H9 (cell line): ENCODE measurements at regions not wholly inside any gene's neighbourhood (a gene's known extent, or its start where the extent isn't known, plus 50 kb on each side); places are given as distances from the start of the nearest gene placed in this dataset.

Source experiments
- DNase-seq: peaks from one replicate; pipeline ENCODE4 v3.0.0-alpha.2; 2017
- H2AFZ ChIP-seq: one replicate; pipeline ENCODE4 v1.6.1; 2013; ENCODE audit warnings: mild to moderate bottlenecking, low read length, control low read depth, moderate library complexity
- H2AK5ac ChIP-seq: 2 replicates; pipeline ENCODE4 v1.6.1; 2013; ENCODE audit warnings: low read length, control low read depth, mixed read lengths; ENCODE audit not compliant: insufficient read length
- H2BK120ac ChIP-seq: one replicate; pipeline ENCODE4 v1.6.1; 2013; ENCODE audit warnings: low read depth, mild to moderate bottlenecking, low read length, control low read depth, inconsistent platforms; ENCODE audit not compliant: poor library complexity, severe bottlenecking
- H2BK12ac ChIP-seq: 2 replicates; pipeline ENCODE4 v1.6.1; 2013; ENCODE audit warnings: low read length, control low read depth, mixed read lengths, low read depth; ENCODE audit not compliant: insufficient read length
- H2BK15ac ChIP-seq: 2 replicates; pipeline ENCODE4 v1.6.1; 2013; ENCODE audit warnings: low read depth, low read length, control low read depth
- H2BK20ac ChIP-seq: one replicate; pipeline ENCODE4 v1.6.1; 2013; ENCODE audit warnings: low read depth, mild to moderate bottlenecking, low read length, control low read depth, inconsistent platforms; ENCODE audit not compliant: poor library complexity, severe bottlenecking
- H2BK5ac ChIP-seq: 2 replicates; pipeline ENCODE4 v1.6.1; 2013; ENCODE audit warnings: low read length, control low read depth, mixed read lengths; ENCODE audit not compliant: insufficient read length
- H3K14ac ChIP-seq: 2 replicates; pipeline ENCODE4 v1.6.1; 2013; ENCODE audit warnings: low read length, control low read depth; ENCODE audit not compliant: insufficient read depth
- H3K18ac ChIP-seq: 2 replicates; pipeline ENCODE4 v1.6.1; 2013; ENCODE audit warnings: low read depth, mild to moderate bottlenecking, mixed read lengths, low read length, control low read depth; ENCODE audit not compliant: insufficient read length
- H3K23ac ChIP-seq: 2 replicates; pipeline ENCODE4 v1.6.1; 2013; ENCODE audit warnings: low read length, control low read depth, mixed read lengths, low read depth; ENCODE audit not compliant: insufficient read length
- H3K23me2 ChIP-seq: 2 replicates; pipeline ENCODE4 v1.6.1; 2013; ENCODE audit warnings: low read depth, mild to moderate bottlenecking, mixed read lengths, low read length, control low read depth; ENCODE audit not compliant: insufficient read length, poor library complexity, severe bottlenecking
- H3K27ac ChIP-seq: 2 replicates; pipeline ENCODE4 v1.5.1; 2013; ENCODE audit warnings: low read length, control low read depth, mixed read lengths, low read depth; ENCODE audit not compliant: insufficient read length
- H3K27me3 ChIP-seq: 2 replicates; pipeline ENCODE4 v1.6.1; 2013; ENCODE audit warnings: low read length, control low read depth, inconsistent platforms; ENCODE audit not compliant: insufficient read depth
- H3K4ac ChIP-seq: 2 replicates; pipeline ENCODE4 v1.6.1; 2013; ENCODE audit warnings: low read depth, mild to moderate bottlenecking, control low read depth, inconsistent platforms, low read length, moderate library complexity
- H3K4me1 ChIP-seq: 2 replicates; pipeline ENCODE4 v1.6.1; 2013; ENCODE audit warnings: low read length, control low read depth, inconsistent platforms; ENCODE audit not compliant: insufficient read depth
- H3K4me2 ChIP-seq: 2 replicates; pipeline ENCODE4 v1.6.1; 2013; ENCODE audit warnings: low read length, control low read depth, mixed read lengths; ENCODE audit not compliant: insufficient read length, insufficient read depth
- H3K56ac ChIP-seq: 2 replicates; pipeline ENCODE4 v1.6.1; 2013; ENCODE audit warnings: low read depth, mild to moderate bottlenecking, mixed read lengths, low read length, control low read depth; ENCODE audit not compliant: insufficient read length
- H3K79me1 ChIP-seq: 2 replicates; pipeline ENCODE4 v1.6.1; 2013; ENCODE audit warnings: low read depth, mild to moderate bottlenecking, moderate library complexity, low read length, control low read depth, inconsistent platforms; ENCODE audit not compliant: insufficient read depth, poor library complexity, severe bottlenecking
- H3K79me2 ChIP-seq: 2 replicates; pipeline ENCODE4 v1.6.1; 2013; ENCODE audit warnings: low read length, control low read depth, inconsistent platforms; ENCODE audit not compliant: insufficient read depth
- H3K9ac ChIP-seq: 2 replicates; pipeline ENCODE4 v1.6.1; 2013; ENCODE audit warnings: low read length, control low read depth, mixed read lengths; ENCODE audit not compliant: insufficient read length; ENCODE audit errors: extremely low read depth
- H3K9me3 ChIP-seq: one replicate; pipeline ENCODE4 v1.6.1; 2013; ENCODE audit warnings: low read depth, low read length, inconsistent platforms; ENCODE audit not compliant: control insufficient read depth
- H3T11ph ChIP-seq: one replicate; pipeline ENCODE4 v1.6.1; 2013; ENCODE audit warnings: mild to moderate bottlenecking, low read length, control low read depth, inconsistent platforms
- H4K20me1 ChIP-seq: one replicate; pipeline ENCODE4 v1.6.1; 2013; ENCODE audit not compliant: control insufficient read depth, insufficient read length, insufficient read depth
- H4K5ac ChIP-seq: 2 replicates; pipeline ENCODE4 v1.6.1; 2013; ENCODE audit warnings: low read depth, mild to moderate bottlenecking, mixed read lengths, low read length, control low read depth; ENCODE audit not compliant: insufficient read length
- H4K8ac ChIP-seq: replicated peaks from 2 replicates; pipeline ENCODE4 v1.6.1; 2013; ENCODE audit warnings: low read length, control low read depth, mixed read lengths, low read depth; ENCODE audit not compliant: insufficient read length
- H4K91ac ChIP-seq: 2 replicates; pipeline ENCODE4 v1.6.1; 2013; ENCODE audit warnings: low read depth, mild to moderate bottlenecking, moderate library complexity, mixed read lengths, low read length, control low read depth; ENCODE audit not compliant: insufficient read length
- H3K27ac Mint-ChIP-seq, 3 experiments: 2 replicates in 2 of 3; 3 replicates in 1 of 3; pipeline ENCODE4 v1.8.0; 2020 to 2021; ENCODE audit warnings: mixed read lengths in 3 of 3, mild to moderate bottlenecking in 1 of 3, moderate library complexity in 1 of 3
- H3K27me3 Mint-ChIP-seq: 2 replicates; pipeline ENCODE4 v1.8.0; 2021; ENCODE audit warnings: low read depth, mild to moderate bottlenecking, moderate library complexity, mixed read lengths
- H3K36me3 Mint-ChIP-seq, 3 experiments: 2 replicates in 2 of 3; 3 replicates in 1 of 3; pipeline ENCODE4 v1.8.0; 2020 to 2021; ENCODE audit warnings: low read depth in 3 of 3, mixed read lengths in 3 of 3; ENCODE audit not compliant: insufficient read depth in 1 of 3
- H3K4me1 Mint-ChIP-seq, 2 experiments: 2 replicates each; pipeline ENCODE4 v1.8.0; 2020; ENCODE audit warnings: mixed read lengths in 2 of 2
- H3K4me3 Mint-ChIP-seq, 2 experiments: 2 replicates in 1 of 2; 3 replicates in 1 of 2; pipeline ENCODE4 v1.8.0; 2020 to 2021; ENCODE audit warnings: mild to moderate bottlenecking in 2 of 2, mixed read lengths in 2 of 2, moderate library complexity in 1 of 2
- H3K9me3 Mint-ChIP-seq, 2 experiments: 2 replicates in 1 of 2; 3 replicates in 1 of 2; pipeline ENCODE4 v1.8.0; 2020; ENCODE audit warnings: mild to moderate bottlenecking in 2 of 2, mixed read lengths in 2 of 2, moderate library complexity in 1 of 2
- WGBS: extraction: QIAGEN DNeasy Blood & Tissue Kit; methylation state at CpG from one replicate; pipeline ENCODE4 v1.1.7; 2013; ENCODE audit warnings: missing lambda C conversion rate, low lambda C conversion rate, mixed read lengths; ENCODE audit not compliant: insufficient read length; ENCODE audit errors: extremely low coverage; 5-methylcytosine and 5-hydroxymethylcytosine counted together
- TF ChIP-seq, protein P1 (sequence below): fragments of 200-600 bp; sonication (generic); conservative IDR thresholded peaks from 3 replicates; pipeline ENCODE4 v1.8.0; 2021; ENCODE audit warnings: antibody characterized with exemption, mild to moderate bottlenecking

- DNase-seq: no peak
- no peak overlapping the region for H3K27ac ChIP-seq
- H3K4me1 Mint-ChIP-seq: peaks cover 23 to 24% of the 10 kb centered on the region in 2 experiments
Measured at GRCh38 chr3:34175636-34176176, 377.3 kb downstream of the PDCD6IP start.

More at GRCh38 chr3:34175636-34176176, 377.3 kb downstream of the PDCD6IP start:
- Histone ChIP-seq H3K79me2 (no peaks in the 10 kb centered on the region), H2BK12ac (no peak overlapping the region), H3K4me1 (peaks cover 10% of the 10 kb centered on the region; the same call in 1 of the 2 replicates), H3K14ac (no peak overlapping the region), H3K9me3 (no peaks in the 10 kb centered on the region), H3K18ac (no peak overlapping the region), H2AK5ac (no peak overlapping the region), H3K23me2 (no peaks in the 10 kb centered on the region), H2BK20ac (no peak overlapping the region), H3K27me3 (no peaks in the 10 kb centered on the region), H2BK15ac (no peak overlapping the region), H3T11ph (no peak overlapping the region), H4K8ac (no peak overlapping the region), H2BK120ac (no peak overlapping the region), H4K5ac (no peak overlapping the region), H3K79me1 (no peaks in the 10 kb centered on the region), H2BK5ac (no peak overlapping the region), H2AFZ (no peak overlapping the region), H3K9ac (no peak overlapping the region), H3K4me2 (no peak overlapping the region), H3K4ac (no peak overlapping the region), H4K91ac (no peak overlapping the region), H3K23ac (no peak overlapping the region), H3K56ac (no peak overlapping the region), H4K20me1 (no peaks in the 10 kb centered on the region)
- whole genome bisulfite sequencing: no CpG with 5 or more reads among the region's 2 CpGs
- Mint-ChIP-seq H3K36me3 (peaks cover 0 to 13% (median 0%) of the 10 kb centered on the region in 3 experiments; a peak in 3 of 7 replicates), H3K9me3 (peaks cover 0 to 4% of the 10 kb centered on the region in 2 experiments; a peak in 2 of 5 replicates), H3K4me3 (no peak overlapping the region; a peak in 2 of 5 replicates), H3K27me3 (no peaks in the 10 kb centered on the region), H3K27ac (peak overlapping the region in 1 of 3 experiments; percentile 27; a peak in 1 of 7 replicates)
- TF ChIP-seq, protein P1, sequence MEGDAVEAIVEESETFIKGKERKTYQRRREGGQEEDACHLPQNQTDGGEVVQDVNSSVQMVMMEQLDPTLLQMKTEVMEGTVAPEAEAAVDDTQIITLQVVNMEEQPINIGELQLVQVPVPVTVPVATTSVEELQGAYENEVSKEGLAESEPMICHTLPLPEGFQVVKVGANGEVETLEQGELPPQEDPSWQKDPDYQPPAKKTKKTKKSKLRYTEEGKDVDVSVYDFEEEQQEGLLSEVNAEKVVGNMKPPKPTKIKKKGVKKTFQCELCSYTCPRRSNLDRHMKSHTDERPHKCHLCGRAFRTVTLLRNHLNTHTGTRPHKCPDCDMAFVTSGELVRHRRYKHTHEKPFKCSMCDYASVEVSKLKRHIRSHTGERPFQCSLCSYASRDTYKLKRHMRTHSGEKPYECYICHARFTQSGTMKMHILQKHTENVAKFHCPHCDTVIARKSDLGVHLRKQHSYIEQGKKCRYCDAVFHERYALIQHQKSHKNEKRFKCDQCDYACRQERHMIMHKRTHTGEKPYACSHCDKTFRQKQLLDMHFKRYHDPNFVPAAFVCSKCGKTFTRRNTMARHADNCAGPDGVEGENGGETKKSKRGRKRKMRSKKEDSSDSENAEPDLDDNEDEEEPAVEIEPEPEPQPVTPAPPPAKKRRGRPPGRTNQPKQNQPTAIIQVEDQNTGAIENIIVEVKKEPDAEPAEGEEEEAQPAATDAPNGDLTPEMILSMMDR: no peak
